ENCODE measurements at regions not wholly inside any gene's neighbourhood (a gene's known extent, or its start where the extent isn't known, plus 50 kb on each side); places are given as distances from the start of the nearest gene placed in this dataset.
"Not testable (repeated sequence)": the region's sequence is repeated elsewhere in the genome, so short reads cannot be mapped to it uniquely, and the experiment has no call there.

GRCh38 chr18:30862900-30863299 lies 179.6 kb downstream of the DSC3 start:
- no peak for DNase-seq
- Histone ChIP-seq H3K36me3 (replicated peaks; ENCODE audit: control insufficient read depth, insufficient read depth, low read length) (no peaks in the 10 kb centered on the region), H3K27me3 (ENCODE audit: control insufficient read depth, insufficient read depth, low read length) (no peaks in the 10 kb centered on the region), H3K4me3 (ENCODE audit: insufficient read depth, low read depth, low read length) (no peak overlapping the region)

GRCh38 chr18:30860741-30861140 lies 181.8 kb downstream of the DSC3 start:
- no peak overlapping the region for H3K4me3 ChIP-seq (ENCODE audit: insufficient read depth, low read depth, low read length)
- no peaks in the 10 kb centered on the region for H3K36me3 ChIP-seq (replicated peaks; ENCODE audit: control insufficient read depth, insufficient read depth, low read length)
- DNase-seq, result no peak
- H3K27me3 ChIP-seq (ENCODE audit: control insufficient read depth, insufficient read depth, low read length), result no peaks in the 10 kb centered on the region

GRCh38 chr18:30859036-30859435 lies 183.5 kb downstream of the DSC3 start:
- no peak overlapping the region for H3K4me3 ChIP-seq (ENCODE audit: insufficient read depth, low read depth, low read length)
- H3K36me3 ChIP-seq (replicated peaks; ENCODE audit: control insufficient read depth, insufficient read depth, low read length), result no peaks in the 10 kb centered on the region
- H3K27me3 ChIP-seq (ENCODE audit: control insufficient read depth, insufficient read depth, low read length), result no peaks in the 10 kb centered on the region
- no peak for DNase-seq

GRCh38 chr18:30858560-30858959 lies 184.0 kb downstream of the DSC3 start:
- no peak overlapping the region for H3K4me3 ChIP-seq (ENCODE audit: insufficient read depth, low read depth, low read length)
- H3K36me3 ChIP-seq (replicated peaks; ENCODE audit: control insufficient read depth, insufficient read depth, low read length), result no peaks in the 10 kb centered on the region
- no peak for DNase-seq
- no peaks in the 10 kb centered on the region for H3K27me3 ChIP-seq (ENCODE audit: control insufficient read depth, insufficient read depth, low read length)

GRCh38 chr18:30855762-30856161 lies 186.8 kb downstream of the DSC3 start:
- H3K27me3 ChIP-seq (ENCODE audit: control insufficient read depth, insufficient read depth, low read length), result no peaks in the 10 kb centered on the region
- H3K4me3 ChIP-seq (ENCODE audit: insufficient read depth, low read depth, low read length), result no peak overlapping the region
- DNase-seq, result no peak
- H3K36me3 ChIP-seq (replicated peaks; ENCODE audit: control insufficient read depth, insufficient read depth, low read length), result no peaks in the 10 kb centered on the region

GRCh38 chr18:30852980-30853379 lies 189.6 kb downstream of the DSC3 start:
- H3K36me3 ChIP-seq (replicated peaks; ENCODE audit: control insufficient read depth, insufficient read depth, low read length), result no peaks in the 10 kb centered on the region
- H3K4me3 ChIP-seq (ENCODE audit: insufficient read depth, low read depth, low read length), result no peak overlapping the region
- DNase-seq, result no peak
- H3K27me3 ChIP-seq (ENCODE audit: control insufficient read depth, insufficient read depth, low read length), result no peaks in the 10 kb centered on the region

- H3K27me3 ChIP-seq (ENCODE audit: control insufficient read depth, insufficient read depth, low read length), result no peaks in the 10 kb centered on the region
- H3K4me3 ChIP-seq (ENCODE audit: insufficient read depth, low read depth, low read length), result no peak overlapping the region
- H3K36me3 ChIP-seq (replicated peaks; ENCODE audit: control insufficient read depth, insufficient read depth, low read length), result no peaks in the 10 kb centered on the region
- no peak for DNase-seq
These were observed 190.0 kb downstream of the DSC3 start for GRCh38 chr18:30852541-30852940.

GRCh38 chr18:30839056-30839561 lies 203.4 kb downstream of the DSC3 start:
- not testable (repeated sequence) for H3K36me3 ChIP-seq (replicated peaks; ENCODE audit: control insufficient read depth, insufficient read depth, low read length); DNase-seq

GRCh38 chr18:30828700-30829099 lies 213.8 kb downstream of the DSC3 start:
- Histone ChIP-seq H3K4me3 (ENCODE audit: insufficient read depth, low read depth, low read length) (no peak overlapping the region), H3K36me3 (replicated peaks; ENCODE audit: control insufficient read depth, insufficient read depth, low read length) (no peaks in the 10 kb centered on the region), H3K27me3 (ENCODE audit: control insufficient read depth, insufficient read depth, low read length) (no peaks in the 10 kb centered on the region)
- no peak for DNase-seq

More at GRCh38 chr18:30839056-30839561, 203.4 kb downstream of the DSC3 start:
- H3K27me3 ChIP-seq (ENCODE audit: control insufficient read depth, insufficient read depth, low read length); H3K4me3 ChIP-seq (ENCODE audit: insufficient read depth, low read depth, low read length): not testable (repeated sequence)

- Histone ChIP-seq H3K36me3 (replicated peaks; ENCODE audit: control insufficient read depth, insufficient read depth, low read length) (no peaks in the 10 kb centered on the region), H3K27me3 (ENCODE audit: control insufficient read depth, insufficient read depth, low read length) (no peaks in the 10 kb centered on the region), H3K4me3 (ENCODE audit: insufficient read depth, low read depth, low read length) (no peak overlapping the region)
- no peak for DNase-seq
These were observed 222.9 kb downstream of the DSC3 start for GRCh38 chr18:30819619-30820018.

GRCh38 chr18:30814446-30814845 lies 228.1 kb downstream of the DSC3 start:
- Histone ChIP-seq H3K27me3 (ENCODE audit: control insufficient read depth, insufficient read depth, low read length) (no peaks in the 10 kb centered on the region), H3K36me3 (replicated peaks; ENCODE audit: control insufficient read depth, insufficient read depth, low read length) (no peaks in the 10 kb centered on the region), H3K4me3 (ENCODE audit: insufficient read depth, low read depth, low read length) (no peak overlapping the region)
- DNase-seq, result no peak

GRCh38 chr18:30811580-30811979 lies 231.0 kb downstream of the DSC3 start:
- DNase-seq, result no peak

GRCh38 chr18:30810580-30810979 lies 232.0 kb downstream of the DSC3 start:
- no peak for DNase-seq
- Histone ChIP-seq H3K4me3 (ENCODE audit: insufficient read depth, low read depth, low read length) (no peak overlapping the region), H3K36me3 (replicated peaks; ENCODE audit: control insufficient read depth, insufficient read depth, low read length) (no peaks in the 10 kb centered on the region), H3K27me3 (ENCODE audit: control insufficient read depth, insufficient read depth, low read length) (no peaks in the 10 kb centered on the region)

More at GRCh38 chr18:30811580-30811979, 231.0 kb downstream of the DSC3 start:
- Histone ChIP-seq H3K27me3 (ENCODE audit: control insufficient read depth, insufficient read depth, low read length) (no peaks in the 10 kb centered on the region), H3K4me3 (ENCODE audit: insufficient read depth, low read depth, low read length) (no peak overlapping the region), H3K36me3 (replicated peaks; ENCODE audit: control insufficient read depth, insufficient read depth, low read length) (no peaks in the 10 kb centered on the region)

GRCh38 chr18:30806823-30807222 lies 235.7 kb downstream of the DSC3 start:
- no peak for DNase-seq
- Histone ChIP-seq H3K4me3 (ENCODE audit: insufficient read depth, low read depth, low read length) (no peak overlapping the region), H3K36me3 (replicated peaks; ENCODE audit: control insufficient read depth, insufficient read depth, low read length) (no peaks in the 10 kb centered on the region), H3K27me3 (ENCODE audit: control insufficient read depth, insufficient read depth, low read length) (no peaks in the 10 kb centered on the region)

GRCh38 chr18:30800800-30801199 lies 241.7 kb downstream of the DSC3 start:
- H3K27me3 ChIP-seq (ENCODE audit: control insufficient read depth, insufficient read depth, low read length), result no peaks in the 10 kb centered on the region
- DNase-seq, result no peak
- H3K4me3 ChIP-seq (ENCODE audit: insufficient read depth, low read depth, low read length), result no peak overlapping the region
- H3K36me3 ChIP-seq (replicated peaks; ENCODE audit: control insufficient read depth, insufficient read depth, low read length), result no peaks in the 10 kb centered on the region

- no peak overlapping the region for H3K4me3 ChIP-seq (ENCODE audit: insufficient read depth, low read depth, low read length)
- DNase-seq, result no peak
- H3K36me3 ChIP-seq (replicated peaks; ENCODE audit: control insufficient read depth, insufficient read depth, low read length), result no peaks in the 10 kb centered on the region
- no peaks in the 10 kb centered on the region for H3K27me3 ChIP-seq (ENCODE audit: control insufficient read depth, insufficient read depth, low read length)
These were observed 250.5 kb downstream of the DSC3 start for GRCh38 chr18:30792051-30792450.

Data from H7 (cell line).